Right lobe of liver (tissue), 6 donors: ENCODE measurements at regions not wholly inside any gene's neighbourhood (a gene's known extent, or its start where the extent isn't known, plus 50 kb on each side); places are given as distances from the start of the nearest gene placed in this dataset.

Experiments
- ATAC-seq, 4 donors: fragments of 200-7000 bp; cut with Tn5 transposase; one replicate each; pipeline ENCODE4 v1.9.1; 2020; ENCODE audit warnings: mild to moderate bottlenecking in 4 of 4, moderate library complexity in 4 of 4
- DNase-seq, 3 donors: peaks; one replicate each; pipeline ENCODE4 v3.0.0-alpha.2; 2020
- H3K27ac ChIP-seq, 3 donors: fragments of 200-600 bp; one replicate each; pipeline ENCODE4 v1.8.0; 2022
- H3K27me3 ChIP-seq, 2 donors: fragments of 200-600 bp; one replicate each; pipeline ENCODE4 v1.8.0; 2022
- H3K36me3 ChIP-seq, 4 donors: fragments of 200-600 bp; sonication (generic) in 1 of 4; one replicate each; pipeline versions ENCODE4 v1.5.1 to v1.8.0; 2017 to 2022; ENCODE audit warnings: control low read depth in 1 of 4
- H3K4me1 ChIP-seq, 4 donors: fragments of 200-600 bp; sonication (generic) in 1 of 4; one replicate each; pipeline versions ENCODE4 v1.5.1 to v1.8.0; 2017 to 2022; ENCODE audit warnings: control low read depth in 1 of 4
- H3K4me3 ChIP-seq, 3 donors: fragments of 200-600 bp; one replicate each; pipeline ENCODE4 v1.8.0; 2022
- H3K9me3 ChIP-seq, 4 donors: fragments of 200-600 bp; sonication (generic) in 1 of 4; one replicate each; pipeline versions ENCODE4 v1.5.1 to v1.8.0; 2017 to 2022; ENCODE audit warnings: control low read depth in 1 of 4
- CTCF ChIP-seq, 4 donors: fragments of 200-600 bp in 3 of 4; fragments of 450-650 bp in 1 of 4; IDR thresholded peaks; one replicate each; pipeline versions ENCODE4 v1.5.1 to v1.8.0; 2016 to 2022; ENCODE audit warnings: antibody characterized with exemption in 4 of 4, mild to moderate bottlenecking in 2 of 4
- POLR2A ChIP-seq: fragments of 450-650 bp; IDR thresholded peaks from one replicate; pipeline ENCODE4 v1.6.1; 2017; ENCODE audit warnings: antibody characterized with exemption, mild to moderate bottlenecking
- WGBS: methylation state at CpG from one replicate; pipeline ENCODE4 v1.1.6; 2018; ENCODE audit warnings: low coverage, low lambda C conversion rate; ENCODE audit not compliant: insufficient coverage; ENCODE audit errors: missing lambda C conversion rate; 5-methylcytosine and 5-hydroxymethylcytosine counted together
- intact Hi-C, 2 donors: fragments of 100-400 bp; cut with DNase I; formaldehyde crosslinking; loops; one replicate each; pipeline versions ENCODE4 v1.11.2 to v1.14.1; 2022
- donor health status: DM: no; HTN: yes; CAD: no.
- donor health status: DM: no; HTN: no; CAD: no.
- donor health status: DM: no; HTN: no; CAD: no.
- donor health status: DM: no; HTN: yes; CAD: no.
- donor health status: DM: no; HTN: yes; CAD: no.

- intact Hi-C loops = no loop called here
- no peak for ATAC-seq
Observed at GRCh38 chr6:21679761-21680265, 86.3 kb downstream of the SOX4 start.

GRCh38 chr6:21680611-21681010 lies 87.1 kb downstream of the SOX4 start:
- 81% methylated on average over 4 of the region's 4 CpGs for WGBS
- Histone ChIP-seq H3K36me3 (no peaks in the 10 kb centered on the region), H3K27me3 (no peaks in the 10 kb centered on the region), H3K4me1 (no peaks in the 10 kb centered on the region), H3K4me3 (no peak overlapping the region), H3K27ac (no peak overlapping the region), H3K9me3 (no peaks in the 10 kb centered on the region)
- DNase-seq = no peak
- intact Hi-C loops = no loop called here
- no peak for TF ChIP-seq CTCF (IDR thresholded peaks at IDR 0.05)
- no peak for TF ChIP-seq POLR2A
- ATAC-seq = no peak

More at GRCh38 chr6:21679761-21680265, 86.3 kb downstream of the SOX4 start:
- DNase-seq = no peak
- Histone ChIP-seq H3K4me1 (no peaks in the 10 kb centered on the region), H3K9me3 (no peaks in the 10 kb centered on the region), H3K4me3 (no peak overlapping the region), H3K36me3 (no peaks in the 10 kb centered on the region), H3K27me3 (no peaks in the 10 kb centered on the region), H3K27ac (no peak overlapping the region)
- WGBS = 58% methylated on average over 2 of the region's 2 CpGs
- TF ChIP-seq POLR2A = no peak
- no peak for TF ChIP-seq CTCF (IDR thresholded peaks at IDR 0.05)

GRCh38 chr6:21690489-21690888 lies 96.9 kb downstream of the SOX4 start:
- H3K36me3 ChIP-seq = no peaks in the 10 kb centered on the region
- H3K27me3 ChIP-seq = no peaks in the 10 kb centered on the region
- H3K9me3 ChIP-seq = no peaks in the 10 kb centered on the region
- H3K4me1 ChIP-seq = no peaks in the 10 kb centered on the region
- no peak overlapping the region for H3K27ac ChIP-seq
- no peak overlapping the region for H3K4me3 ChIP-seq
- no peak for ATAC-seq
- intact Hi-C loops = no loop called here
- no peak for DNase-seq
- no peak for TF ChIP-seq CTCF (IDR thresholded peaks at IDR 0.05)
- no peak for TF ChIP-seq POLR2A

GRCh38 chr6:21691685-21692346 lies 98.3 kb downstream of the SOX4 start:
- intact Hi-C loops = no loop called here
- TF ChIP-seq CTCF (IDR thresholded peaks at IDR 0.05) (no peak), POLR2A (no peak)
- WGBS = 68% methylated on average over 5 of the region's 5 CpGs
- Histone ChIP-seq H3K4me3 (no peak overlapping the region), H3K9me3 (no peaks in the 10 kb centered on the region), H3K27ac (no peak overlapping the region), H3K4me1 (no peaks in the 10 kb centered on the region), H3K36me3 (no peaks in the 10 kb centered on the region), H3K27me3 (no peaks in the 10 kb centered on the region)
- ATAC-seq (no peak), DNase-seq (no peak)
